HCT116 (cell line): ENCODE measurements at regions not wholly inside any gene's neighbourhood (a gene's known extent, or its start where the extent isn't known, plus 50 kb on each side); places are given as distances from the start of the nearest gene placed in this dataset.

Source experiments
- ATAC-seq: fragments of 200-7000 bp; cut with Tn5 transposase; 2 replicates; pipeline ENCODE4 v1.9.1; 2020; ENCODE audit warnings: mild to moderate bottlenecking, moderate library complexity
- BruUV-seq: library from RNA; stranded (reverse); fragments of 400-500 nt; replicated peaks from 2 replicates; lab custom pipeline; 2021; lab: Mats Ljungman, UMichigan
- CTCF ChIA-PET: fragments of 300-600 bp; sonication (Branson Sonifier 250); formaldehyde crosslinking; loops from one replicate; lab custom pipeline; 2021; ENCODE audit warnings: antibody characterized with exemption; lab: Charles Lee
- POLR2A ChIA-PET: fragments of 300-600, 350-600 bp; sonication (Branson Sonifier 250); formaldehyde crosslinking; loops from one replicate; lab custom pipeline; 2021; ENCODE audit warnings: antibody characterized with exemption; lab: Charles Lee
- RAD21 ChIA-PET, 2 experiments: fragments of 300-600 bp; sonication (Branson Sonifier 250); formaldehyde crosslinking; loops; one replicate each; lab custom pipeline; 2023; ENCODE audit warnings: low total read pairs in 2 of 2; ENCODE audit not compliant: uncharacterized antibody in 2 of 2, unreplicated experiment in 2 of 2, low non-redundant PET in 1 of 2; lab: Charles Lee
- DNase-seq: peaks from one replicate; pipeline ENCODE4 v3.0.0-alpha.2; 2010; ENCODE audit warnings: low read depth, low spot score
- H2AFZ ChIP-seq: fragments of 200-600 bp; shearing (Covaris generic), sonication (generic); 2 replicates; pipeline ENCODE4 v1.6.1; 2017; ENCODE audit warnings: low read depth, mixed run types, mixed read lengths, antibody characterized with exemption, low read length; ENCODE audit not compliant: poor library complexity, severe bottlenecking
- H3K27ac ChIP-seq: 2 replicates; pipeline ENCODE4 v1.5.1; 2012; ENCODE audit warnings: low read depth, low read length
- H3K27me3 ChIP-seq: fragments of 200-600 bp; sonication (generic); 2 replicates; pipeline ENCODE4 v1.6.1; 2016; ENCODE audit warnings: mixed run types, low read length, mixed read lengths; ENCODE audit not compliant: insufficient read depth
- H3K36me3 ChIP-seq, 2 experiments: fragments of 200-500 bp in 1 of 2; fragments of 200-600 bp in 1 of 2; sonication (Bioruptor generic) in 1 of 2; sonication (generic) in 1 of 2; 2 replicates each; pipeline versions ENCODE4 v1.5.1 to v1.6.1; 2014 to 2016; ENCODE audit warnings: low read length in 2 of 2, inconsistent platforms in 1 of 2, mixed read lengths in 1 of 2, mixed run types in 1 of 2; ENCODE audit not compliant: insufficient read depth in 2 of 2, control insufficient read depth in 1 of 2
- H3K4me1 ChIP-seq, 2 experiments: fragments of 200-600 bp in 1 of 2; sonication (generic) in 1 of 2; 2 replicates each; pipeline versions ENCODE4 v1.5.1 to v1.6.1; 2012 to 2017; ENCODE audit warnings: low read length in 2 of 2, inconsistent platforms in 1 of 2, mild to moderate bottlenecking in 1 of 2, mixed read lengths in 1 of 2, mixed run types in 1 of 2, moderate library complexity in 1 of 2; ENCODE audit not compliant: insufficient read depth in 2 of 2, control insufficient read depth in 1 of 2
- H3K4me2 ChIP-seq: fragments of 200-600 bp; sonication (generic); 2 replicates; pipeline ENCODE4 v1.6.1; 2017; ENCODE audit warnings: mixed run types, low read length, mixed read lengths
- H3K4me3 ChIP-seq, 2 experiments: fragments of 200-600 bp in 1 of 2; sonication (generic) in 1 of 2; replicated peaks in 1 of 2; 2 replicates each; pipeline ENCODE4 v1.5.1; 2011 to 2016; ENCODE audit warnings: low read length in 2 of 2, control low read depth in 1 of 2, low read depth in 1 of 2, mild to moderate bottlenecking in 1 of 2, mixed read lengths in 1 of 2, mixed run types in 1 of 2
- H3K79me2 ChIP-seq: fragments of 200-600 bp; sonication (generic); 2 replicates; pipeline ENCODE4 v1.6.1; 2017; ENCODE audit warnings: mild to moderate bottlenecking, mixed run types, low read length, moderate library complexity, mixed read lengths; ENCODE audit not compliant: insufficient read depth
- H3K9ac ChIP-seq: fragments of 200-600 bp; sonication (generic); 2 replicates; pipeline ENCODE4 v1.6.1; 2016; ENCODE audit warnings: low read length, mixed read lengths
- H3K9me2 ChIP-seq: fragments of 200-600 bp; sonication (generic), shearing (Covaris generic); 2 replicates; pipeline ENCODE4 v1.6.1; 2017; ENCODE audit warnings: mixed run types, mild to moderate bottlenecking, moderate library complexity; ENCODE audit not compliant: insufficient read depth
- H3K9me3 ChIP-seq, 2 experiments: fragments of 200-500 bp in 1 of 2; fragments of 200-600 bp in 1 of 2; sonication (Bioruptor generic) in 1 of 2; sonication (generic) in 1 of 2; 2 replicates each; pipeline ENCODE4 v1.6.1; 2014 to 2017; ENCODE audit warnings: low read length in 2 of 2, mixed read lengths in 2 of 2, inconsistent platforms in 1 of 2, low read depth in 1 of 2, mild to moderate bottlenecking in 1 of 2, mixed run types in 1 of 2, moderate library complexity in 1 of 2; ENCODE audit not compliant: control insufficient read depth in 1 of 2, insufficient read depth in 1 of 2
- H4K20me1 ChIP-seq: fragments of 200-600 bp; sonication (generic), shearing (Covaris generic); 2 replicates; pipeline ENCODE4 v1.6.1; 2017; ENCODE audit warnings: mixed run types, mild to moderate bottlenecking, moderate library complexity; ENCODE audit not compliant: insufficient read depth
- CEBPB ChIP-seq: IDR thresholded peaks from 2 replicates; pipeline ENCODE4 v1.6.1; 2012; ENCODE audit warnings: low read depth
- EGR1 ChIP-seq: IDR thresholded peaks from 2 replicates; pipeline ENCODE4 v1.6.1; 2012; ENCODE audit warnings: low read depth
- ELF1 ChIP-seq: IDR thresholded peaks from 2 replicates; pipeline ENCODE4 v1.6.1; 2012; ENCODE audit warnings: low read depth, borderline replicate concordance
- EZH2 ChIP-seq: fragments of 200-600 bp; sonication (generic); IDR thresholded peaks from 2 replicates; pipeline ENCODE4 v1.6.1; 2017; ENCODE audit warnings: antibody characterized with exemption, mixed run types
- FOSL1 ChIP-seq: IDR thresholded peaks from 2 replicates; pipeline ENCODE4 v1.6.1; 2012; ENCODE audit warnings: low read depth
- POLR2A ChIP-seq: IDR thresholded peaks from 2 replicates; pipeline ENCODE4 v1.7.0; 2011; ENCODE audit warnings: borderline replicate concordance; ENCODE audit not compliant: insufficient read depth, insufficient read length; ENCODE audit errors: extremely low read depth
- SIN3A ChIP-seq: IDR thresholded peaks from 2 replicates; pipeline ENCODE4 v1.6.1; 2012; ENCODE audit warnings: low read depth
- SP1 ChIP-seq: IDR thresholded peaks from 2 replicates; pipeline ENCODE4 v1.6.1; 2012; ENCODE audit warnings: low read depth
- SRF ChIP-seq: IDR thresholded peaks from 2 replicates; pipeline ENCODE4 v1.6.1; 2012; ENCODE audit warnings: low read depth
- YY1 ChIP-seq: IDR thresholded peaks from 2 replicates; pipeline ENCODE4 v1.6.1; 2011; ENCODE audit warnings: low read length, low read depth, moderate library complexity, mild to moderate bottlenecking; ENCODE audit not compliant: insufficient replicate concordance; ENCODE audit errors: extremely low read depth
- ZBTB33 ChIP-seq: IDR thresholded peaks from 2 replicates; pipeline ENCODE4 v1.6.1; 2011; ENCODE audit warnings: mild to moderate bottlenecking, low read length, moderate library complexity; ENCODE audit not compliant: insufficient replicate concordance; ENCODE audit errors: extremely low read depth
- ZFX ChIP-seq: fragments of 450-650 bp; IDR thresholded peaks from 2 replicates; pipeline ENCODE4 v1.6.1; 2017
- ZNF274 ChIP-seq: fragments of 200-500 bp; sonication (Bioruptor generic); IDR thresholded peaks from 2 replicates; pipeline ENCODE4 v1.6.1; 2014; ENCODE audit warnings: mild to moderate bottlenecking, low read depth, low read length, inconsistent platforms
- intact Hi-C: fragments of 100-400 bp; cut with micrococcal nuclease; formaldehyde crosslinking; loops from 2 replicates; pipeline ENCODE4 v1.10.0; 2022
- TF ChIP-seq, protein P1 (sequence below), 3 experiments: fragments of 200-600 bp in 1 of 3; sonication (generic) in 1 of 3; IDR thresholded peaks in 2 of 3; conservative IDR thresholded peaks in 1 of 3; 2 replicates each; pipeline ENCODE4 v1.5.1; 2012 to 2017; ENCODE audit warnings: low read depth in 2 of 3, low read length in 2 of 3, antibody characterized with exemption in 1 of 3, borderline replicate concordance in 1 of 3, control low read depth in 1 of 3, mild to moderate bottlenecking in 1 of 3, mixed read lengths in 1 of 3, mixed run types in 1 of 3, moderate library complexity in 1 of 3; ENCODE audit not compliant: insufficient read depth in 1 of 3
- TF ChIP-seq, protein P2 (sequence below): IDR thresholded peaks from 2 replicates; pipeline ENCODE4 v1.6.1; 2012

DNA sequence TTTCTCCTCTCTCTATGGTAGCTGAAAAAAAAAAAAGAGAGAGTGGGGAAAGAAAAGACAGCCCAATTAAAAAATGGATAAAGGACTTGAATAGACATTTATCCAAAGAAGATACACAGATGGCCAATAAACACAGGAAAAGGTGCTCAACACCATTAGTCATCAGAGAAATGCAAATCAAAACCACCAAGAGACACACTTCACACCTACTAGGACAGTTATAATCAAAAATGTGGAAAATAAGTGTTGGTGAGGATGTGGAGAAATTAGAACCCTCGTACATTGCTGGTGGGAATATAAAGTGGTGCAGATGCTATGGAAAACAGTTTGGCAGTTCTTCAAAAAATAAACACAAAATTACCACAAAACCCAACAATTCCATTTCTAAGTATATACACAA is 172.4 kb upstream of the GRIN2B start:
- DNase-seq: no peak
- Histone ChIP-seq H3K9ac (no peak overlapping the region), H3K27ac (no peak overlapping the region), H3K79me2 (no peaks in the 10 kb centered on the region), H2AFZ (no peak overlapping the region), H3K9me3 (no peaks in the 10 kb centered on the region), H3K4me2 (no peak overlapping the region), H3K27me3 (no peaks in the 10 kb centered on the region), H3K4me3 (no peak overlapping the region), H3K4me1 (no peaks in the 10 kb centered on the region), H3K36me3 (no peaks in the 10 kb centered on the region)
- CTCF ChIA-PET: no interaction called here
- intact Hi-C loops: no loop called here
- POLR2A ChIA-PET: no interaction called here
- RAD21 ChIA-PET: no interaction called here
- BruUV-seq: no TSS peak
- TF ChIP-seq SP1: no peak
- TF ChIP-seq EZH2: no peak
- TF ChIP-seq, protein P1, sequence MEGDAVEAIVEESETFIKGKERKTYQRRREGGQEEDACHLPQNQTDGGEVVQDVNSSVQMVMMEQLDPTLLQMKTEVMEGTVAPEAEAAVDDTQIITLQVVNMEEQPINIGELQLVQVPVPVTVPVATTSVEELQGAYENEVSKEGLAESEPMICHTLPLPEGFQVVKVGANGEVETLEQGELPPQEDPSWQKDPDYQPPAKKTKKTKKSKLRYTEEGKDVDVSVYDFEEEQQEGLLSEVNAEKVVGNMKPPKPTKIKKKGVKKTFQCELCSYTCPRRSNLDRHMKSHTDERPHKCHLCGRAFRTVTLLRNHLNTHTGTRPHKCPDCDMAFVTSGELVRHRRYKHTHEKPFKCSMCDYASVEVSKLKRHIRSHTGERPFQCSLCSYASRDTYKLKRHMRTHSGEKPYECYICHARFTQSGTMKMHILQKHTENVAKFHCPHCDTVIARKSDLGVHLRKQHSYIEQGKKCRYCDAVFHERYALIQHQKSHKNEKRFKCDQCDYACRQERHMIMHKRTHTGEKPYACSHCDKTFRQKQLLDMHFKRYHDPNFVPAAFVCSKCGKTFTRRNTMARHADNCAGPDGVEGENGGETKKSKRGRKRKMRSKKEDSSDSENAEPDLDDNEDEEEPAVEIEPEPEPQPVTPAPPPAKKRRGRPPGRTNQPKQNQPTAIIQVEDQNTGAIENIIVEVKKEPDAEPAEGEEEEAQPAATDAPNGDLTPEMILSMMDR (IDR thresholded peaks at IDR 0.05 in 2 of 3, conservative IDR thresholded peaks at IDR 0.05 in 1 of 3; ENCODE audit: borderline replicate concordance in 1 of 3, insufficient read depth in 1 of 3, low read depth in 2 of 3, low read length in 2 of 3): no peak
- TF ChIP-seq ZFX: no peak
- TF ChIP-seq YY1: no peak
- TF ChIP-seq SIN3A: no peak
- no peak for TF ChIP-seq ELF1
- TF ChIP-seq, all 23 proteins: peak for 0
- no peaks in the 10 kb centered on the region for H3K9me2 ChIP-seq
- H4K20me1 ChIP-seq: no peaks in the 10 kb centered on the region
- no peak for ATAC-seq

GRCh38 chr12:14156606-14157005 is 175.2 kb upstream of the GRIN2B start:
- H3K27ac ChIP-seq: no peak overlapping the region
- H3K79me2 ChIP-seq: no peaks in the 10 kb centered on the region
- H3K9me2 ChIP-seq: no peaks in the 10 kb centered on the region
- no peaks in the 10 kb centered on the region for H3K9me3 ChIP-seq
- H4K20me1 ChIP-seq: no peaks in the 10 kb centered on the region
- no peak for DNase-seq
- intact Hi-C loops: no loop called here
- BruUV-seq: no TSS peak
- no peaks in the 10 kb centered on the region for H3K36me3 ChIP-seq
- no peak overlapping the region for H2AFZ ChIP-seq
- ChIA-PET POLR2A (no interaction called here), CTCF (no interaction called here), RAD21 (no interaction called here)
- H3K4me2 ChIP-seq: no peak overlapping the region
- no peak overlapping the region for H3K4me3 ChIP-seq
- ATAC-seq: no peak
- no peaks in the 10 kb centered on the region for H3K27me3 ChIP-seq
- H3K4me1 ChIP-seq: no peaks in the 10 kb centered on the region
- no peak overlapping the region for H3K9ac ChIP-seq
- no peak for TF ChIP-seq ZFX
- no peak for TF ChIP-seq EGR1
- TF ChIP-seq FOSL1: no peak
- TF ChIP-seq CEBPB: no peak
- TF ChIP-seq, protein P2, sequence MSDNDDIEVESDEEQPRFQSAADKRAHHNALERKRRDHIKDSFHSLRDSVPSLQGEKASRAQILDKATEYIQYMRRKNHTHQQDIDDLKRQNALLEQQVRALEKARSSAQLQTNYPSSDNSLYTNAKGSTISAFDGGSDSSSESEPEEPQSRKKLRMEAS: no peak
- TF ChIP-seq POLR2A: no peak
- TF ChIP-seq, protein P1 (IDR thresholded peaks at IDR 0.05 in 2 of 3, conservative IDR thresholded peaks at IDR 0.05 in 1 of 3; ENCODE audit: borderline replicate concordance in 1 of 3, insufficient read depth in 1 of 3, low read depth in 2 of 3, low read length in 2 of 3): no peak
- no peak for TF ChIP-seq ZNF274
- TF ChIP-seq SIN3A: no peak
- no peak for TF ChIP-seq SRF
- no peak for TF ChIP-seq ELF1
- TF ChIP-seq ZBTB33: no peak
